H1 (cell line): ENCODE measurements at regions not wholly inside any gene's neighbourhood (a gene's known extent, or its start where the extent isn't known, plus 50 kb on each side); places are given as distances from the start of the nearest gene placed in this dataset.

Source experiments
- CTCF ChIA-PET: fragments of 300-600 bp; sonication (Branson Sonifier 250); formaldehyde crosslinking; loops from one replicate; lab custom pipeline; 2021; ENCODE audit not compliant: partially characterized antibody; lab: Charles Lee
- POLR2A ChIA-PET: fragments of 300-600 bp; sonication (Branson Sonifier 250); formaldehyde crosslinking; loops from one replicate; lab custom pipeline; 2021; ENCODE audit warnings: inconsistent platforms; ENCODE audit not compliant: partially characterized antibody; lab: Charles Lee
- DNase-seq, 2 experiments: peaks; one replicate each; pipeline versions ENCODE4 v3.0.0 to v3.0.0-alpha.2; 2010 to 2022; ENCODE audit warnings: low spot score in 2 of 2, low read depth in 1 of 2, mixed read lengths in 1 of 2
- FAIRE-seq: peaks from 2 replicates; lab custom pipeline; 2011; peaks lifted over from hg19 to GRCh38; lab: Jason Lieb, UNC
- H2AFZ ChIP-seq: 2 replicates; pipeline ENCODE4 v1.8.1; 2012; ENCODE audit warnings: low read length, inconsistent platforms
- H2AK5ac ChIP-seq: 2 replicates; pipeline ENCODE4 v1.6.1; 2013; ENCODE audit warnings: low read depth, low read length
- H2BK120ac ChIP-seq: replicated peaks from 2 replicates; pipeline ENCODE3; 2013; ENCODE audit warnings: low read depth, low read length, inconsistent platforms
- H2BK12ac ChIP-seq: 2 replicates; pipeline ENCODE4 v1.6.1; 2013; ENCODE audit warnings: low read depth, low read length
- H2BK15ac ChIP-seq: 2 replicates; pipeline ENCODE4 v1.6.1; 2013; ENCODE audit warnings: low read length
- H2BK20ac ChIP-seq: 2 replicates; pipeline ENCODE4 v1.6.1; 2013; ENCODE audit warnings: low read length
- H2BK5ac ChIP-seq: 2 replicates; pipeline ENCODE4 v1.6.1; 2013; ENCODE audit warnings: low read depth, low read length
- H3K14ac ChIP-seq: 2 replicates; pipeline ENCODE4 v1.6.1; 2013; ENCODE audit warnings: inconsistent platforms; ENCODE audit not compliant: insufficient read length
- H3K18ac ChIP-seq: 2 replicates; pipeline ENCODE4 v1.6.1; 2013; ENCODE audit warnings: low read length; ENCODE audit errors: extremely low read depth
- H3K23ac ChIP-seq: 2 replicates; pipeline ENCODE4 v1.6.1; 2013; ENCODE audit warnings: inconsistent platforms; ENCODE audit not compliant: insufficient read length
- H3K23me2 ChIP-seq: 2 replicates; pipeline ENCODE4 v1.6.1; 2013; ENCODE audit warnings: low read depth, low read length
- H3K27ac ChIP-seq: 2 replicates; pipeline ENCODE4 v1.6.1; 2011; ENCODE audit warnings: low read depth, low read length, inconsistent platforms
- H3K27me3 ChIP-seq, 4 experiments: replicated peaks in 1 of 4; 1 replicate in 1 of 4; 2 replicates in 3 of 4; pipeline versions ENCODE4 v1.6.1 to v1.8.1; 2011 to 2013; ENCODE audit warnings: low read length in 3 of 4, mild to moderate bottlenecking in 3 of 4, inconsistent platforms in 2 of 4, mixed read lengths in 2 of 4, moderate library complexity in 1 of 4; ENCODE audit not compliant: control insufficient read depth in 3 of 4, insufficient read depth in 3 of 4; ENCODE audit errors: extremely low read depth in 1 of 4
- H3K36me3 ChIP-seq, 4 experiments: 2 replicates each; pipeline versions ENCODE4 v1.6.1 to v1.8.1; 2011 to 2013; ENCODE audit warnings: mild to moderate bottlenecking in 4 of 4, low read length in 3 of 4, moderate library complexity in 2 of 4, control low read depth in 1 of 4, inconsistent platforms in 1 of 4; ENCODE audit not compliant: insufficient read depth in 4 of 4, control insufficient read depth in 2 of 4
- H3K4ac ChIP-seq: replicated peaks from 2 replicates; pipeline ENCODE3; 2013; ENCODE audit warnings: low read length, low read depth, mixed read lengths, inconsistent platforms; ENCODE audit not compliant: insufficient read length
- H3K4me1 ChIP-seq, 4 experiments: replicated peaks in 1 of 4; 1 replicate in 1 of 4; 2 replicates in 3 of 4; pipeline versions ENCODE4 v1.6.1 to v1.8.1; 2011 to 2013; ENCODE audit warnings: low read length in 3 of 4, inconsistent platforms in 2 of 4, mixed read lengths in 1 of 4; ENCODE audit not compliant: insufficient read depth in 4 of 4, control insufficient read depth in 3 of 4
- H3K4me2 ChIP-seq, 2 experiments: 2 replicates each; pipeline versions ENCODE4 v1.6.1 to v1.8.1; 2011 to 2013; ENCODE audit warnings: low read depth in 2 of 2, low read length in 2 of 2, control low read depth in 1 of 2, inconsistent platforms in 1 of 2, mild to moderate bottlenecking in 1 of 2; ENCODE audit not compliant: insufficient read depth in 1 of 2
- H3K4me3 ChIP-seq, 4 experiments: fragments of 200-600, 300-600 bp in 1 of 4; sonication (generic), shearing (Covaris generic), sonication (Bioruptor Twin) in 1 of 4; 2 replicates each; pipeline versions ENCODE4 v1.5.1 to v1.8.1; 2011 to 2016; ENCODE audit warnings: low read length in 4 of 4, low read depth in 3 of 4, control low read depth in 2 of 4, inconsistent platforms in 2 of 4, mild to moderate bottlenecking in 2 of 4, mixed read lengths in 1 of 4, moderate library complexity in 1 of 4; ENCODE audit not compliant: insufficient read depth in 2 of 4; ENCODE audit errors: extremely low read depth in 1 of 4
- H3K56ac ChIP-seq: replicated peaks from 2 replicates; pipeline ENCODE3; 2013; ENCODE audit warnings: low read depth, mild to moderate bottlenecking, mixed read lengths, low read length, inconsistent platforms; ENCODE audit not compliant: insufficient read length
- H3K79me1 ChIP-seq: 2 replicates; pipeline ENCODE4 v1.6.1; 2013; ENCODE audit warnings: low read depth, low read length, control low read depth
- H3K79me2 ChIP-seq, 2 experiments: 2 replicates each; pipeline versions ENCODE4 v1.6.1 to v1.8.1; 2012 to 2013; ENCODE audit warnings: low read length in 2 of 2, mild to moderate bottlenecking in 2 of 2, inconsistent platforms in 1 of 2; ENCODE audit not compliant: insufficient read depth in 2 of 2, control insufficient read depth in 1 of 2
- H3K9ac ChIP-seq, 4 experiments: replicated peaks in 1 of 4; 1 replicate in 1 of 4; 2 replicates in 3 of 4; pipeline versions ENCODE4 v1.6.1 to v1.8.1; 2011 to 2013; ENCODE audit warnings: low read depth in 3 of 4, low read length in 3 of 4, control low read depth in 2 of 4, mild to moderate bottlenecking in 2 of 4, moderate library complexity in 2 of 4, inconsistent platforms in 1 of 4; ENCODE audit errors: extremely low read depth in 1 of 4
- H3K9me3 ChIP-seq, 2 experiments: 2 replicates each; pipeline versions ENCODE4 v1.6.1 to v1.8.1; 2012 to 2013; ENCODE audit warnings: mild to moderate bottlenecking in 2 of 2, moderate library complexity in 2 of 2, control low read depth in 1 of 2, inconsistent platforms in 1 of 2, low read depth in 1 of 2, low read length in 1 of 2, mixed read lengths in 1 of 2; ENCODE audit not compliant: insufficient read depth in 2 of 2
- H4K20me1 ChIP-seq, 2 experiments: replicated peaks in 1 of 2; 2 replicates each; pipeline versions ENCODE3 to v1.8.1; 2011 to 2013; ENCODE audit warnings: inconsistent platforms in 2 of 2, low read length in 2 of 2, mild to moderate bottlenecking in 1 of 2; ENCODE audit not compliant: insufficient read depth in 2 of 2, control insufficient read depth in 1 of 2
- H4K5ac ChIP-seq: 2 replicates; pipeline ENCODE4 v1.6.1; 2013; ENCODE audit warnings: low read length, low read depth, mixed read lengths, inconsistent platforms; ENCODE audit not compliant: insufficient read length
- H4K8ac ChIP-seq: 2 replicates; pipeline ENCODE4 v1.8.0; 2013; ENCODE audit warnings: mild to moderate bottlenecking, moderate library complexity, low read length, inconsistent platforms; ENCODE audit not compliant: insufficient read depth; ENCODE audit errors: extremely low read depth
- H4K91ac ChIP-seq: replicated peaks from 2 replicates; pipeline ENCODE3; 2013; ENCODE audit warnings: low read length, mixed read lengths, inconsistent platforms; ENCODE audit not compliant: insufficient read length
- BRCA1 ChIP-seq: IDR thresholded peaks from 2 replicates; pipeline ENCODE4 v1.6.1; 2012; ENCODE audit warnings: low read depth, low read length, improper control_type of control experiment
- CEBPB ChIP-seq: IDR thresholded peaks from 2 replicates; pipeline ENCODE4 v1.6.1; 2012; ENCODE audit warnings: low read depth, low read length
- CTBP2 ChIP-seq: IDR thresholded peaks from 2 replicates; pipeline ENCODE4 v1.7.0; 2011; ENCODE audit warnings: borderline replicate concordance, mild to moderate bottlenecking, moderate library complexity, mixed read lengths, low read length; ENCODE audit not compliant: insufficient read depth, insufficient read length
- RNF2 ChIP-seq: fragments of 200-900, 300-1000 bp; sonication (generic); IDR thresholded peaks from 2 replicates; pipeline ENCODE4 v1.7.1; 2016; ENCODE audit warnings: borderline replicate concordance, low read depth, mild to moderate bottlenecking, antibody characterized with exemption, low read length; ENCODE audit not compliant: poor library complexity, severe bottlenecking; ENCODE audit errors: missing control alignments
- WGBS, 2 experiments: shearing (Covaris generic) in 1 of 2; methylation state at CpG; one replicate each; pipeline versions ENCODE4 v1.1.6 to v1.1.7; 2013 to 2015; ENCODE audit warnings: low lambda C conversion rate in 2 of 2, mixed read lengths in 2 of 2, inconsistent platforms in 1 of 2, low coverage in 1 of 2, missing lambda C conversion rate in 1 of 2; ENCODE audit not compliant: insufficient replicate concordance in 2 of 2, insufficient coverage in 1 of 2, insufficient read length in 1 of 2; ENCODE audit errors: extremely low coverage in 1 of 2, missing lambda C conversion rate in 1 of 2; 5-methylcytosine and 5-hydroxymethylcytosine counted together

DNA sequence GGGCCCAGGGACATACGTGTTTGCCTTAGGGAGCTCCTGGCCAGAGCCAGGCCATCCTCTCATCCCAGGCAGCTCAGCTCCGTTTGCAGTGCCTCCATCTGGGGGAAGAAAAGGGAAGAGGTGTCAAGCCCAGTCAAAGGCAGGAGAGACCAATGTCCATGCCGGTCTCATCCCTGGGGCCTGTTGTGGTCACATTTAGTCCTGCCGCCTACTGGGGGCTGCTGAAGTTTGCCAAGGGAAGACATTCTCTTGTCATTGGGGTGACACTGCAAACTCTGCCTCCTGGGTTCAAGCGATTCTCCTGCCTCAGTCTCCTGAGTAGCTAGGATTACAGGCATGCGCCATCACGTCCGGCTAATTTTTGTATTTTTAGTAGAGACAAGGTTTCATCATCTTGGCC lies 195.2 kb downstream of the UQCRFS1 start:
- Histone ChIP-seq H3K4ac (no peak overlapping the region), H2BK20ac (no peak overlapping the region), H3K56ac (no peak overlapping the region), H3K23me2 (no peaks in the 10 kb centered on the region; the same call in 1 of the 2 replicates), H4K20me1 (no peaks in the 10 kb centered on the region), H3K36me3 (no peaks in the 10 kb centered on the region), H4K5ac (no peak overlapping the region), H3K4me3 (no peak overlapping the region), H3K23ac (no peak overlapping the region), H4K8ac (no peak overlapping the region), H3K4me1 (peaks cover 0 to 2% (median under 1%) of the 10 kb centered on the region in 4 experiments; a peak in 3 of 7 replicates), H3K27ac (no peak overlapping the region), H3K79me2 (no peaks in the 10 kb centered on the region), H2BK120ac (no peak overlapping the region), H3K9ac (no peak overlapping the region), H2BK12ac (no peak overlapping the region), H2BK15ac (no peak overlapping the region), H3K27me3 (no peaks in the 10 kb centered on the region; a peak in 2 of 7 replicates), H3K18ac (no peak overlapping the region), H2AK5ac (no peak overlapping the region), H3K14ac (no peak overlapping the region), H3K79me1 (no peaks in the 10 kb centered on the region), H3K9me3 (no peaks in the 10 kb centered on the region), H3K4me2 (no peak overlapping the region), H2AFZ (no peak overlapping the region), H4K91ac (no peak overlapping the region), H2BK5ac (no peak overlapping the region)
- FAIRE-seq (no peak), DNase-seq (no peak)
- TF ChIP-seq CEBPB (no peak), BRCA1 (no peak), CTBP2 (no peak), RNF2 (no peak)
- ChIA-PET POLR2A (no interaction called here), CTCF (interaction anchor here (0.9 to 1.9 kb wide), 4 partner anchors 18 to 237 kb away, joined by 3 to 4 read pairs (median 3); no protein-coding TSS in a partner anchor)
- 94% methylated on average over 8 of the region's 8 CpGs; no CpG with 5 or more reads in 1 of the 2 experiments for WGBS, 2 experiments
